ENCODE measurements at regions not wholly inside any gene's neighbourhood (a gene's known extent, or its start where the extent isn't known, plus 50 kb on each side); places are given as distances from the start of the nearest gene placed in this dataset.

DNA sequence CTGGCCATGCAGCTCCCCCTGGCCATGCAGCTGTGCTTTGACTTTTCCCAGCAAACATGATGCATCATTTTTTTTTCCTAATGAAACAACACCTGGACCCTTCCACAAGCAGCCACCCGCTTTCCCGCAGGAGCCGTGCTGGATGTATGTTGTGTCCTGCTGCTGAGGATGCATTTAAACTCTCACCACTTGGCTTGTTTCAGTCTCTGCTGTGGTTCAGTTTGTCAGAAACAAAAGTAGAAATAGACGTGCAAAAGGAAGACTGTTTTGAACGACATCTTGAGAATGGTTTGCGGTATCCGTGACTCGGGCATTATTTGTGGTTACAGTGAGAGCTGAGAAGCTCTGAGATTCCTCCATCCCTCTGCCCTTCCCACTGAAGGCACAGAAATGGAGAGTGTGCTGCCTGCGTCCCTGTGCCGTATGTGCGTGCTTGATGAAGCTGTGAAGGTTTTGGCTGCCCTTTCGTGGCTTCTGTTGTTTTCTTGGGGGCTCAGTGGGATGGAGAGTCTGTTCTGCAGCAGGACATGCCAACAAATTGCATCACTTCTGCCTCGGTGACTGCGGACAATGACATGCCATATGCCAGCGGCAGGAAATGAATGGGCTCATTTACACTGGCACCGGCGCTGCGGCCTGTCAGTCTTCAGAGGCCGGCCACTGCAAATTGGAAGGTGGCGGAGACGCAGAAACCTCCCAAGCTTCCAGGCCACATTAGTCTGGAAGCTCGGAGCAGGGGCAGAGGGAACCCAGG is 417.7 kb upstream of the SALL3 start:
- peaks cover under 1% of the 10 kb centered on the region for H3K9me3 Mint-ChIP-seq
- H3K27ac Mint-ChIP-seq, result no peak overlapping the region
- DNase-seq, result no peak
- peaks cover 15% of the 10 kb centered on the region for H3K4me1 Mint-ChIP-seq
- H3K36me3 Mint-ChIP-seq (ENCODE audit: low read depth), result no peaks in the 10 kb centered on the region
- peaks cover 17% of the 10 kb centered on the region for H3K27me3 Mint-ChIP-seq (ENCODE audit: low read depth, poor library complexity)
- no peak overlapping the region for H3K4me3 Mint-ChIP-seq
- TF ChIP-seq, protein P1, sequence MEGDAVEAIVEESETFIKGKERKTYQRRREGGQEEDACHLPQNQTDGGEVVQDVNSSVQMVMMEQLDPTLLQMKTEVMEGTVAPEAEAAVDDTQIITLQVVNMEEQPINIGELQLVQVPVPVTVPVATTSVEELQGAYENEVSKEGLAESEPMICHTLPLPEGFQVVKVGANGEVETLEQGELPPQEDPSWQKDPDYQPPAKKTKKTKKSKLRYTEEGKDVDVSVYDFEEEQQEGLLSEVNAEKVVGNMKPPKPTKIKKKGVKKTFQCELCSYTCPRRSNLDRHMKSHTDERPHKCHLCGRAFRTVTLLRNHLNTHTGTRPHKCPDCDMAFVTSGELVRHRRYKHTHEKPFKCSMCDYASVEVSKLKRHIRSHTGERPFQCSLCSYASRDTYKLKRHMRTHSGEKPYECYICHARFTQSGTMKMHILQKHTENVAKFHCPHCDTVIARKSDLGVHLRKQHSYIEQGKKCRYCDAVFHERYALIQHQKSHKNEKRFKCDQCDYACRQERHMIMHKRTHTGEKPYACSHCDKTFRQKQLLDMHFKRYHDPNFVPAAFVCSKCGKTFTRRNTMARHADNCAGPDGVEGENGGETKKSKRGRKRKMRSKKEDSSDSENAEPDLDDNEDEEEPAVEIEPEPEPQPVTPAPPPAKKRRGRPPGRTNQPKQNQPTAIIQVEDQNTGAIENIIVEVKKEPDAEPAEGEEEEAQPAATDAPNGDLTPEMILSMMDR (IDR thresholded peaks at IDR 0.05), result no peak

DNA sequence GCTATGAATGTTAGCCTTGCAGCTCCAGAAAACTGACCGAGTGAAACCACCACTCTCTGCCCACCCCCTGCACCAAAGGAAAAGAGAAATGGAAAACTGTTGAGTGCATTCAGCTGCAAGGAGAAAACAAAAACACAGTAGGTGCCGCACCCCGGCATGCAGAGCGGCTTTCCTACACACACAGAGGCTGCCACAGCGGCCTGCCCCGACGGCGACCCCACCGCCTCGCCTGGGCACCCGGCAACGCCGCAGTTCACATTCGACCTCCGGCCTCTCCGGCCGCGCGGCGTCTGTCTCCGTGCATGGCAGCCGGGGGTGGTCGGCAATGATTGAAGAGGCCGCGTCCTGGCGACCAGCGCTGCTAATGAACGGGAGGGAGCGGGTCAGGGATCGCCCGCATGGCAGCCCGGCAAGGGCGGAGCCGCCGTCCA is 417.1 kb upstream of the SALL3 start:
- Mint-ChIP-seq H3K9me3 (peaks cover 7% of the 10 kb centered on the region), H3K36me3 (ENCODE audit: low read depth) (no peaks in the 10 kb centered on the region), H3K27ac (no peak overlapping the region), H3K4me3 (no peak overlapping the region), H3K4me1 (peaks cover 15% of the 10 kb centered on the region), H3K27me3 (ENCODE audit: low read depth, poor library complexity) (peaks cover 17% of the 10 kb centered on the region)
- TF ChIP-seq, protein P1 (IDR thresholded peaks at IDR 0.05), result no peak
- no peak for DNase-seq

DNA sequence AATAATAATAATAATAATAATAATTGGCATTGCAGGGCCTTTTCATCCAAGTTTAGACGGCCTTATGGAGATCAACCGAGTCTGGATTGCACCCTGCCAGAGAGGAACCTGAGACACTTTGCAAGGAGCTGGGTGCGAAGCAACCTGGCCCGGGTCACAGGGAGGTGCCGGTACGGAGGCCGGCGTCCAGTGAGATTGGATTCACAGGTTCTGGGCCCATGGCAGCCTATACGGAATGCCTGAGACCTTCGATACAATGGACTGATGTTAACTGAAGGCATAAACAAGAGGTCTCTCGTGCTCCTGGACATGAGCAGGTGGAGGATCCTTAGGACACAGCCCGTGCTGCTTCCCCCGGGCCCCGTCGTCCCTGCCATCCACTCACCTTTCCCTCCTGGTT is 416.5 kb upstream of the SALL3 start:
- DNase-seq, result no peak
- H3K4me1 Mint-ChIP-seq, result peaks cover 15% of the 10 kb centered on the region
- H3K27me3 Mint-ChIP-seq (ENCODE audit: low read depth, poor library complexity), result peaks cover 17% of the 10 kb centered on the region
- TF ChIP-seq, protein P1 (IDR thresholded peaks at IDR 0.05), result no peak
- peaks cover 11% of the 10 kb centered on the region for H3K9me3 Mint-ChIP-seq
- no peaks in the 10 kb centered on the region for H3K36me3 Mint-ChIP-seq (ENCODE audit: low read depth)
- H3K27ac Mint-ChIP-seq, result no peak overlapping the region
- no peak overlapping the region for H3K4me3 Mint-ChIP-seq

DNA sequence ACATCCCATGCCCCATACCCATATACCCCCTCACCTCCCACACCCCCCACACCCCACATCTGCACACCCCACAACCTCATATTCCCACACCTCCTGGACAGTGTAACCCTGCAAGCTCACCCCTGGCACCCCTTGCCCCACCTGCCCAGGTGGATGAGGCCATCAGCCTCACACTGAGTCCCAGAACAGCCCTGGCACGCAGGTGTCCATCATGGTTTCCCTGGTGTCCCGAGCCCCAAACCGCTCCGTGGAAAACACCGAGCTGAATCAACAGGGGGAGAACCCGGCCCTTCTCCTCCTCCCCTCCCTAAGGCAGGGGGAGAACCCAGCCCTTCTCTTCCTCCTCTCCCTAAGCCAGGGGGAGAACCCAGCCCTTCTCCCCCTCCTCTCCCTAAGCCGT is 415.6 kb upstream of the SALL3 start:
- DNase-seq, result no peak
- Mint-ChIP-seq H3K36me3 (ENCODE audit: low read depth) (no peaks in the 10 kb centered on the region), H3K4me3 (no peak overlapping the region), H3K9me3 (peaks cover 19% of the 10 kb centered on the region), H3K27me3 (ENCODE audit: low read depth, poor library complexity) (peaks cover 14% of the 10 kb centered on the region), H3K4me1 (peaks cover 15% of the 10 kb centered on the region), H3K27ac (no peak overlapping the region)
- TF ChIP-seq, protein P1 (IDR thresholded peaks at IDR 0.05), result no peak

DNA sequence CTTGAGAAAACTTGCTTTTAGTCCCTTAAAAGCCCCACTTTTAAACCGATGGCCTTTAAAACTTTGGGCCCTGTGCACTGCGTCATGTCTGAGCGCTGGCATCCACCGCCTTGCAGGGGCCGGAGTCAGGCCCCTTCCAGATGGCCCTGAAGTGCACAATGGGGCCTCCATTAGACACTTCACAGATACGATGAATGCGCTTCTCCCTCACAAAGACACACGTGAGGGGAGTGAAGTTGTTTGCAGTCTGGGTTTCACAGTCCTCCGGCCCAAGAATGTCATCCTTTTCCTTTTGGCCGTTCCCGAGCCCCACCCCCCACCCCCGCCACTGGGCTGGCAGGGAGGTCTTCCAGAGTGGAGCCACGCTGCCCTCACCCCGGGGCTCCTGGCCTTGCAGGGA is 415.1 kb upstream of the SALL3 start:
- H3K27me3 Mint-ChIP-seq (ENCODE audit: low read depth, poor library complexity), result peaks cover 18% of the 10 kb centered on the region
- no peaks in the 10 kb centered on the region for H3K36me3 Mint-ChIP-seq (ENCODE audit: low read depth)
- TF ChIP-seq, protein P1 (IDR thresholded peaks at IDR 0.05), result no peak
- peaks cover 24% of the 10 kb centered on the region for H3K9me3 Mint-ChIP-seq
- H3K27ac Mint-ChIP-seq, result no peak overlapping the region
- peaks cover 15% of the 10 kb centered on the region for H3K4me1 Mint-ChIP-seq
- no peak for DNase-seq
- H3K4me3 Mint-ChIP-seq, result no peak overlapping the region

DNA sequence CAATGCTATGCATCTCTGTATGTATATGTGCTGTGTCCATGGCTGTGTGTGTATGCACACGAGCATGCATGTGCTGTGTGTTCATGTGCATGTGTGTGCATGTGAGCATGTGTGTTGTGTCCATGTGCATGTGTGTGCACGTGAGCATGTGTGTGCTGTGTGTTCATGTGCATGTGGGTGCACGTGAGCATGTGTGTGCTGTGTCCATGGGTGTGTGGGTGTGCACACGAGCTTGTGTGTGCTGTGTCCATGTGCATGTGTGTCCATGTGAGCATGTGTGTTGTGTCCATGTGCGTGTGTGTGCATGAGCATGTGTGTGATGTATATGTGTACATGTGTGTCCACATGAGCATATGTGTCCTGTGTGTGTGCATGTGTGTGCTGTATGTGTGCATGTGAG is 414.4 kb upstream of the SALL3 start:
- Mint-ChIP-seq H3K27ac (no peak overlapping the region), H3K36me3 (ENCODE audit: low read depth) (no peaks in the 10 kb centered on the region)

More for the DNA sequence above, 414.4 kb upstream of the SALL3 start:
- no peak for DNase-seq
- H3K27me3 Mint-ChIP-seq (ENCODE audit: low read depth, poor library complexity), result peaks cover 15% of the 10 kb centered on the region
- no peak overlapping the region for H3K4me3 Mint-ChIP-seq
- TF ChIP-seq, protein P1 (IDR thresholded peaks at IDR 0.05), result no peak
- H3K4me1 Mint-ChIP-seq, result peaks cover 15% of the 10 kb centered on the region
- peaks cover 31% of the 10 kb centered on the region for H3K9me3 Mint-ChIP-seq
